HEK293 (cell line): ENCODE measurements at regions not wholly inside any gene's neighbourhood (a gene's known extent, or its start where the extent isn't known, plus 50 kb on each side); places are given as distances from the start of the nearest gene placed in this dataset.
"Not testable (repeated sequence)": the region's sequence is repeated elsewhere in the genome, so short reads cannot be mapped to it uniquely, and the experiment has no call there.

Source experiments
- CTCF ChIP-seq: fragments of 450-650 bp; formaldehyde crosslinking; IDR thresholded peaks from 2 replicates; pipeline ENCODE4 v1.5.1; 2016; ENCODE audit warnings: missing biosample characterization, missing genetic modification characterization
- REPIN1 ChIP-seq: fragments of 450-650 bp; formaldehyde crosslinking; IDR thresholded peaks from 2 replicates; pipeline ENCODE4 v1.5.1; 2017; ENCODE audit warnings: missing biosample characterization, missing genetic modification characterization, low read depth
- REST ChIP-seq: fragments of 450-650 bp; formaldehyde crosslinking; IDR thresholded peaks from 2 replicates; pipeline ENCODE4 v1.5.1; 2016; ENCODE audit warnings: missing biosample characterization, missing genetic modification characterization
- ZBTB44 ChIP-seq: fragments of 450-650 bp; IDR thresholded peaks from 2 replicates; pipeline ENCODE4 v1.5.1; 2018; ENCODE audit warnings: missing biosample characterization, mild to moderate bottlenecking, missing genetic modification characterization
- ZNF23 ChIP-seq: fragments of 450-650 bp; formaldehyde crosslinking; IDR thresholded peaks from 2 replicates; pipeline ENCODE4 v1.5.1; 2016; ENCODE audit warnings: missing biosample characterization, missing genetic modification characterization, borderline replicate concordance
- ZNF404 ChIP-seq: fragments of 450-650 bp; formaldehyde crosslinking; IDR thresholded peaks from 2 replicates; pipeline ENCODE4 v1.5.1; 2017; ENCODE audit warnings: missing biosample characterization, missing genetic modification characterization
- ZNF785 ChIP-seq: fragments of 450-650 bp; formaldehyde crosslinking; IDR thresholded peaks from 2 replicates; pipeline ENCODE4 v1.5.1; 2016; ENCODE audit warnings: missing biosample characterization, missing genetic modification characterization
- ZNF837 ChIP-seq: fragments of 450-650 bp; formaldehyde crosslinking; IDR thresholded peaks from 2 replicates; pipeline ENCODE4 v1.5.1; 2016; ENCODE audit warnings: missing biosample characterization, missing genetic modification characterization

- TF ChIP-seq ZNF404; CTCF (tag by site-specific recombination); REPIN1 (tag by site-specific recombination); REST (tag by site-specific recombination); ZBTB44 (tag by site-specific recombination); ZNF23 (tag by site-specific recombination); ZNF785 (tag by site-specific recombination); ZNF837 (tag by site-specific recombination): not testable (repeated sequence)
These were observed 132.5 kb downstream of the NPIPB5 start for GRCh38 chr16:22643203-22643602.
